Raji (cell line): ENCODE measurements at regions not wholly inside any gene's neighbourhood (a gene's known extent, or its start where the extent isn't known, plus 50 kb on each side); places are given as distances from the start of the nearest gene placed in this dataset.

Experiments used
- POLR2A ChIP-seq: IDR thresholded peaks from 2 replicates; pipeline ENCODE4 v1.6.1; 2011; ENCODE audit warnings: low read depth, low read length, control low read depth; ENCODE audit not compliant: insufficient read depth

- no peak for TF ChIP-seq POLR2A
Observed at GRCh38 chr5:30042677-30043076, 1150.8 kb upstream of the CDH6 start.

- TF ChIP-seq POLR2A = no peak
Observed at GRCh38 chr5:30041831-30042385, 1151.6 kb upstream of the CDH6 start.

- TF ChIP-seq POLR2A = no peak
Observed at GRCh38 chr5:30041291-30041690, 1152.2 kb upstream of the CDH6 start.

GRCh38 chr5:30040488-30041118 is 1152.9 kb upstream of the CDH6 start:
- no peak for TF ChIP-seq POLR2A

GRCh38 chr5:30039379-30039778 is 1154.1 kb upstream of the CDH6 start:
- no peak for TF ChIP-seq POLR2A

GRCh38 chr5:30034870-30035269 is 1158.6 kb upstream of the CDH6 start:
- TF ChIP-seq POLR2A = no peak

GRCh38 chr5:30030101-30030500 is 1163.4 kb upstream of the CDH6 start:
- no peak for TF ChIP-seq POLR2A

- no peak for TF ChIP-seq POLR2A
Observed at GRCh38 chr5:30001826-30002225, 1191.7 kb upstream of the CDH6 start.

- no peak for TF ChIP-seq POLR2A
Observed at GRCh38 chr5:30000231-30000630, 1193.3 kb upstream of the CDH6 start.

GRCh38 chr5:29995154-29995553 is 1198.3 kb upstream of the CDH6 start:
- no peak for TF ChIP-seq POLR2A

- no peak for TF ChIP-seq POLR2A
Observed at GRCh38 chr5:29994519-29994918, 1199.0 kb upstream of the CDH6 start.

GRCh38 chr5:29993286-29993685 is 1200.2 kb upstream of the CDH6 start:
- no peak for TF ChIP-seq POLR2A

GRCh38 chr5:29992248-29992647 is 1201.2 kb upstream of the CDH6 start:
- no peak for TF ChIP-seq POLR2A

GRCh38 chr5:29990681-29991080 is 1202.8 kb upstream of the CDH6 start:
- TF ChIP-seq POLR2A = no peak

GRCh38 chr5:29984156-29984540 is 1209.3 kb upstream of the CDH6 start:
- TF ChIP-seq POLR2A = no peak

GRCh38 chr5:29983528-29984155 is 1209.8 kb upstream of the CDH6 start:
- TF ChIP-seq POLR2A = no peak

- TF ChIP-seq POLR2A = no peak
Observed at GRCh38 chr5:29982457-29982856, 1211.0 kb upstream of the CDH6 start.

GRCh38 chr5:29972597-29972996 is 1220.9 kb upstream of the CDH6 start:
- no peak for TF ChIP-seq POLR2A

- no peak for TF ChIP-seq POLR2A
Observed at GRCh38 chr5:29963956-29964355, 1229.5 kb upstream of the CDH6 start.
